Skeletal muscle satellite cell (primary cell): ENCODE measurements at regions not wholly inside any gene's neighbourhood (a gene's known extent, or its start where the extent isn't known, plus 50 kb on each side); places are given as distances from the start of the nearest gene placed in this dataset.

Source experiments
- H3K27me3 ChIP-seq: 2 replicates; pipeline ENCODE4 v1.7.0; 2013; ENCODE audit warnings: low read length; ENCODE audit not compliant: control insufficient read depth, insufficient read depth
- H3K36me3 ChIP-seq: 2 replicates; pipeline ENCODE4 v1.7.0; 2013; ENCODE audit warnings: mild to moderate bottlenecking, control low read depth, low read length; ENCODE audit not compliant: insufficient read depth
- H3K4me1 ChIP-seq: 2 replicates; pipeline ENCODE4 v1.7.0; 2013; ENCODE audit warnings: low read length; ENCODE audit not compliant: control insufficient read depth, insufficient read depth
- H3K4me2 ChIP-seq: 2 replicates; pipeline ENCODE4 v1.7.0; 2013; ENCODE audit warnings: mild to moderate bottlenecking, low read length
- H3K4me3 ChIP-seq: 2 replicates; pipeline ENCODE4 v1.7.0; 2013; ENCODE audit warnings: low read length
- H3K9ac ChIP-seq: 2 replicates; pipeline ENCODE4 v1.7.0; 2013; ENCODE audit warnings: mild to moderate bottlenecking, low read depth, low read length, moderate library complexity
- H3K9me3 ChIP-seq: replicated peaks from 2 replicates; pipeline ENCODE4 v1.7.0; 2013; ENCODE audit warnings: mild to moderate bottlenecking, control low read depth, low read length

- no peak overlapping the region for H3K4me2 ChIP-seq
- no peaks in the 10 kb centered on the region for H3K36me3 ChIP-seq
- no peak overlapping the region for H3K4me3 ChIP-seq
Observed at GRCh38 chr16:65278874-65279273, 157.0 kb upstream of the CDH11 start.

GRCh38 chr16:65274566-65274965, 152.7 kb upstream of the CDH11 start:
- Histone ChIP-seq H3K27me3 (no peaks in the 10 kb centered on the region), H3K4me1 (no peaks in the 10 kb centered on the region), H3K36me3 (no peaks in the 10 kb centered on the region), H3K9me3 (no peaks in the 10 kb centered on the region), H3K4me3 (no peak overlapping the region), H3K9ac (no peak overlapping the region), H3K4me2 (no peak overlapping the region)

More at GRCh38 chr16:65278874-65279273, 157.0 kb upstream of the CDH11 start:
- Histone ChIP-seq H3K4me1 (no peaks in the 10 kb centered on the region), H3K9ac (no peak overlapping the region), H3K9me3 (no peaks in the 10 kb centered on the region), H3K27me3 (no peaks in the 10 kb centered on the region)

- Histone ChIP-seq H3K9ac (no peak overlapping the region), H3K4me3 (no peak overlapping the region), H3K36me3 (no peaks in the 10 kb centered on the region), H3K4me1 (no peaks in the 10 kb centered on the region), H3K4me2 (no peak overlapping the region), H3K9me3 (no peaks in the 10 kb centered on the region), H3K27me3 (no peaks in the 10 kb centered on the region)
Observed at GRCh38 chr16:65272699-65273414, 151.0 kb upstream of the CDH11 start.

GRCh38 chr16:65271996-65272395, 150.1 kb upstream of the CDH11 start:
- Histone ChIP-seq H3K27me3 (no peaks in the 10 kb centered on the region), H3K4me2 (no peak overlapping the region), H3K9ac (no peak overlapping the region), H3K36me3 (no peaks in the 10 kb centered on the region), H3K9me3 (no peaks in the 10 kb centered on the region), H3K4me3 (no peak overlapping the region), H3K4me1 (no peaks in the 10 kb centered on the region)

- H3K4me3 ChIP-seq: no peak overlapping the region
- no peaks in the 10 kb centered on the region for H3K4me1 ChIP-seq
- H3K27me3 ChIP-seq: no peaks in the 10 kb centered on the region
- no peaks in the 10 kb centered on the region for H3K36me3 ChIP-seq
- no peak overlapping the region for H3K9ac ChIP-seq
- H3K4me2 ChIP-seq: no peak overlapping the region
- H3K9me3 ChIP-seq: no peaks in the 10 kb centered on the region
Observed at GRCh38 chr16:65268331-65268730, 146.5 kb upstream of the CDH11 start.

- Histone ChIP-seq H3K4me2 (no peak overlapping the region), H3K4me3 (no peak overlapping the region), H3K36me3 (no peaks in the 10 kb centered on the region), H3K9ac (no peak overlapping the region), H3K27me3 (no peaks in the 10 kb centered on the region), H3K9me3 (no peaks in the 10 kb centered on the region), H3K4me1 (no peaks in the 10 kb centered on the region)
Observed at GRCh38 chr16:65263896-65264295, 142.0 kb upstream of the CDH11 start.

- no peak overlapping the region for H3K9ac ChIP-seq
- no peaks in the 10 kb centered on the region for H3K9me3 ChIP-seq
- no peaks in the 10 kb centered on the region for H3K27me3 ChIP-seq
- H3K4me3 ChIP-seq: no peak overlapping the region
- H3K4me1 ChIP-seq: no peaks in the 10 kb centered on the region
- no peaks in the 10 kb centered on the region for H3K36me3 ChIP-seq
- H3K4me2 ChIP-seq: no peak overlapping the region
Observed at GRCh38 chr16:65260746-65261145, 138.9 kb upstream of the CDH11 start.

- Histone ChIP-seq H3K27me3 (no peaks in the 10 kb centered on the region), H3K4me3 (no peak overlapping the region), H3K4me2 (no peak overlapping the region), H3K9me3 (no peaks in the 10 kb centered on the region), H3K4me1 (no peaks in the 10 kb centered on the region), H3K36me3 (no peaks in the 10 kb centered on the region), H3K9ac (no peak overlapping the region)
Observed at GRCh38 chr16:65254144-65254543, 132.3 kb upstream of the CDH11 start.

- Histone ChIP-seq H3K9me3 (no peaks in the 10 kb centered on the region), H3K4me2 (no peak overlapping the region), H3K36me3 (no peaks in the 10 kb centered on the region), H3K9ac (no peak overlapping the region), H3K4me1 (no peaks in the 10 kb centered on the region), H3K27me3 (no peaks in the 10 kb centered on the region), H3K4me3 (no peak overlapping the region)
Observed at GRCh38 chr16:65249768-65250167, 127.9 kb upstream of the CDH11 start.

- H3K27me3 ChIP-seq: no peaks in the 10 kb centered on the region
- no peaks in the 10 kb centered on the region for H3K4me1 ChIP-seq
- no peaks in the 10 kb centered on the region for H3K9me3 ChIP-seq
- no peak overlapping the region for H3K4me3 ChIP-seq
- H3K36me3 ChIP-seq: no peaks in the 10 kb centered on the region
- no peak overlapping the region for H3K9ac ChIP-seq
- no peak overlapping the region for H3K4me2 ChIP-seq
Observed at GRCh38 chr16:65244787-65245186, 122.9 kb upstream of the CDH11 start.

GRCh38 chr16:65235339-65236177, 113.7 kb upstream of the CDH11 start:
- Histone ChIP-seq H3K9me3 (no peaks in the 10 kb centered on the region), H3K4me2 (no peak overlapping the region), H3K36me3 (no peaks in the 10 kb centered on the region), H3K4me1 (no peaks in the 10 kb centered on the region), H3K27me3 (no peaks in the 10 kb centered on the region), H3K4me3 (no peak overlapping the region), H3K9ac (no peak overlapping the region)
